ENCODE measurements at regions not wholly inside any gene's neighbourhood (a gene's known extent, or its start where the extent isn't known, plus 50 kb on each side); places are given as distances from the start of the nearest gene placed in this dataset.

- FAIRE-seq: no peak
- CTCF ChIA-PET: no interaction called here
- TF ChIP-seq POLR2A (IDR thresholded peaks at IDR 0.05; ENCODE audit: low read depth, low read length) (no peak), FOS (IDR thresholded peaks at IDR 0.05; ENCODE audit: borderline replicate concordance, insufficient read depth, low read length) (no peak), EZH2 (IDR thresholded peaks at IDR 0.05; ENCODE audit: borderline replicate concordance, low read depth, low read length, severe bottlenecking) (no peak), CTCF (IDR thresholded peaks at IDR 0.05; ENCODE audit: extremely low read depth in 1 of 2, insufficient read depth in 1 of 2, low read depth in 1 of 2, low read length in 2 of 2) (no peak), POLR2AphosphoS5 (IDR thresholded peaks at IDR 0.05; ENCODE audit: insufficient read depth, low read depth, low read length) (no peak), JUN (IDR thresholded peaks at IDR 0.05; ENCODE audit: borderline replicate concordance, insufficient read depth, insufficient read length, low read depth) (no peak), GATA2 (IDR thresholded peaks at IDR 0.05; ENCODE audit: insufficient read depth, insufficient read length, low read depth, low read length) (no peak), MAX (IDR thresholded peaks at IDR 0.05; ENCODE audit: insufficient read depth, insufficient read length) (no peak)
- intact Hi-C loops (cut with micrococcal nuclease): no loop called here
- Histone ChIP-seq H3K4me2 (ENCODE audit: insufficient read depth, low read length) (no peak overlapping the region), H4K20me1 (replicated peaks; ENCODE audit: control insufficient read depth, extremely low read depth, insufficient read depth, low read length) (no peaks in the 10 kb centered on the region), H3K4me3 (replicated peaks in 1 of 3; ENCODE audit: insufficient read depth in 1 of 3, low read depth in 1 of 3, low read length in 3 of 3) (no peak overlapping the region), H3K27me3 (ENCODE audit: control insufficient read depth in 2 of 2, insufficient read depth in 2 of 2, low read length in 2 of 2) (no peaks in the 10 kb centered on the region), H3K36me3 (ENCODE audit: control insufficient read depth in 2 of 2, extremely low read depth in 1 of 2, insufficient read depth in 2 of 2, low read length in 2 of 2) (no peaks in the 10 kb centered on the region), H3K4me1 (ENCODE audit: control insufficient read depth, extremely low read depth, insufficient read depth, low read length) (no peaks in the 10 kb centered on the region), H3K79me2 (ENCODE audit: control insufficient read depth, insufficient read depth, low read length) (no peaks in the 10 kb centered on the region), H3K9ac (replicated peaks; ENCODE audit: extremely low read depth, insufficient read depth, low read length) (no peak overlapping the region), H2AFZ (ENCODE audit: low read depth, low read length) (no peak overlapping the region), H3K9me1 (replicated peaks; ENCODE audit: control insufficient read depth, extremely low read depth, insufficient read depth, low read length) (no peaks in the 10 kb centered on the region), H3K27ac (ENCODE audit: insufficient read depth, low read depth, low read length) (no peak overlapping the region), H3K9me3 (replicated peaks; ENCODE audit: control insufficient read depth, insufficient read depth, low read length) (no peaks in the 10 kb centered on the region)
- dilution Hi-C loops (cut with MboI; ENCODE audit: extremely low pct_ligation_motif_present, low sequenced_read_pairs): no loop called here
- POLR2A ChIA-PET: no interaction called here
- no TSS peak for BruUV-seq (replicated peaks)
- no peak for DNase-seq (ENCODE audit: low read depth, low spot score)
Observed at GRCh38 chr4:111204797-111205196, 581.9 kb upstream of the PITX2 start.

Measured in endothelial cell of umbilical vein (primary cell).